GM19238 (cell line): ENCODE measurements at regions not wholly inside any gene's neighbourhood (a gene's known extent, or its start where the extent isn't known, plus 50 kb on each side); places are given as distances from the start of the nearest gene placed in this dataset.
"Not testable (repeated sequence)": the region's sequence is repeated elsewhere in the genome, so short reads cannot be mapped to it uniquely, and the experiment has no call there.

Experiments used
- DNase-seq: peaks from one replicate; pipeline ENCODE4 v3.0.0; 2011; ENCODE audit warnings: low spot score; ENCODE audit not compliant: insufficient read length

DNA sequence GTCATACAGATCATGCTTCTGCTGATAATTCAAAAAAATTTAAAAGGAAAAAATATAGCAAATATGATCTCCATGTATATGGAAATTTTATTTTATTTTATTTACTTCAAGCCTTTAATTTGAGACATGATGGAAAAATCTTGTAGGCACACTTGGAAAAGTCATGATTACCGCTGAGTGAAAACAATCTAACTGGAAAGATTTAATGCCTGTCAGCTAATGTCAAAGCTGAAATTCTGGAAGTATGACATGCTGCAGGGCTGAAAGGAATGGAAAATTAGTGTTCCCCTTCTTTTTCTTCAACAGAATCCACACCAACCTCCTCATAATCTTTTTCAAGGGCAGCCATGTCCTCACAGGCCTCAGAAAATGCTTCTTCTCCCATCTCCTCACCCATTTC lies 58.2 kb downstream of the RPRM start:
- no peak for DNase-seq

DNA sequence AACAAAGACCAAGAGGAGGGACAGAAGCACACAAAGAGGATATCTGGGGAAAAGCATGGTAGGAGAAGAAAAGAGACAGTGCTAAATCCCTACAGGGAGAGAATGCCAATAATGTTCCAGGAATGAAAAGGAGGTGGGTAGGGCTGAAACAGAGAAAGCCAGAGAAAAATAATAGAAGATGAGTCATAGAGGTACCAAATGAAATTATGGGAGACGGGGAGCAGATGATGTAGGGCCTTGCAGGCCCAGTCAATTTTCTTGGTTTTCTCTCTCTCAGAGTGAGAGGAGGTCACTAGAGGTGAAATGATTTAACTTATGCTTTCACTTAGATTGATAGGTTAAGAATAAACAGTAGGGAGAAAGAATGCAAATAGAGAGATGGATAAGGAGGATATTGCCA lies 61.5 kb downstream of the RPRM start:
- DNase-seq, result no peak

DNA sequence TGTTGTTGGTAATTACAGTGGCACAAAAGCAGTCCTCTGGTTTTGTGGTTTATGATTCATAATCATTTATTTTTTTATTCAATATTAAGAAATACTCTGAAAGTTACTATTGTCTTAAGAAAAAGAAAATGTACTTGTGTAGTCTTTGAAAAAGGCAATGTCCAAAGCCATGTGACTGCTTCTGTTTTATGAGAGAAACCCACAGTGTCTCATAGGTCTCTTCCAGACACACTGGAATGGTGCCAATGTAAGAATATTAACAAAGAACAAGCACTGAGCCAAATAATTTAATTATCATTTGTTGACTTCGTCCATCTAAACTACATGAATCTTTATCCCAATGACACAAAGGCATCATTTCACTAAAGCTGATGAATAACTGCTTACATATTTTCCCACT lies 62.5 kb downstream of the RPRM start:
- DNase-seq, result no peak

DNA sequence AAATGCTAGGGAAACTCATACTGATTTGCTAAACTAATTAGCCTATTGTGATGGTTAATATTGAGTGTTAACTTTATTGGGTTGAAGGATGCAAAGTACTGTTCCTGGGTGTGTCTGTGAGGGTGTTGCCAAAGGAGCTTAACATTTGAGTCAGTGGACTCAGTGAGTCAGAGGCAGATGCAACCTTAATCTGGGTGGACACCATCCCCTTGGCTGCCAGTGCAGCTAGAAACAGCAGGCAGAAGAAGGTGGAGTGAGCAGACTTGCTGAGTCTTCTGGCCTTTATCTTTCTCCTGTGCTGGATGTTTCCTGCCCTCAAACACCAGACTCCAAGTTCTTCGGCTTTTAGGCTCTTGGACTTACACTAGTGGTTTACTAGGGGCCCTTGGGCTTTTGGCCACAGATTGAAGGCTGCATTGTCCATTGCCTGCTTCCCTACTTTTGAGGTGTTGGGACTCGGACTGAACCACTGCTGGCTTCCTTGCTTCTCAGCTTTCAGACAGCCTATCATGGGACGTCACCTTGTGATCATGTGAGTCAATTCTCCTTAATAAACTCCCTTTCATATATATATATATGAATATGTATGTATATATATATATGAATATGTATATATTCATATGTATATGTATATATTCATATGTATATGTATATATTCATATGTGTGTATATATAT lies 69.7 kb downstream of the RPRM start:
- DNase-seq, result no peak

DNA sequence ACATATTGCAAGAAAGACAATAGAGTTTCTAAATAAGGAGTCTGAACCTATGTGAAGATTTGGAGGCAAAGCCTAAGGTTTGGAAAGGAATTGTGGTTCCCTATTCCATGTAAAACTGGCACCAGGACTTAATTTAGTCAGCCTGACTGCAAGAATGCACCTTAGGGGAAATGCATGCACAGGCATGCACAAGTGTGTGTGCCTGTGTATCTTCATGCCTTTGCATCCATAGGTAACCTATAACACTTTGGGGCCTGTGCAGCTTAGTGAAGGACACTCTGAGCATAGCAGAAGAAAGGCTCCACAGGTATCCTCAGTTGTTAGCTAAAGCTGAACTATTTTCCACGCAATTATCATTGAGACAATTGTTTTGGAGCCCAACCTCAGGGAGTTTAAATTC lies 73.4 kb downstream of the RPRM start:
- no peak for DNase-seq

DNA sequence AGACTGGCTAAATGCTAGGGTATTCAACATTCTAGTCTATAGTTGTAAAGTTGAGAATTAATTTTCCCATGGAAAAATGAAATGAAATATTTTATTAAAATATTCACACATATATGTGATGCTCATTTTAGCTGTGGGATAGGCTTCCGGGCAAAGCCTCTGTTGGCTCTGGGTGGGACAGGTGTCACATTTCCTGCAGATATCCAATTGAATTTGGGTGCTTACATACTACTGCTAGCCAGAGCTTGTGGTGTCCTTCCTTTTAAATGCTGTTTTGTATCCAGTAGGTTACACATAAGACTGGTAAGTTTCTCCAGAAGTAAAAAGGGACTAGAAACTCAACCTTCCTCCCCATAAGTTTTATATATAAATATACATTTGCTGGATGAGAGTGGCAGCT lies 73.8 kb downstream of the RPRM start:
- no peak for DNase-seq

DNA sequence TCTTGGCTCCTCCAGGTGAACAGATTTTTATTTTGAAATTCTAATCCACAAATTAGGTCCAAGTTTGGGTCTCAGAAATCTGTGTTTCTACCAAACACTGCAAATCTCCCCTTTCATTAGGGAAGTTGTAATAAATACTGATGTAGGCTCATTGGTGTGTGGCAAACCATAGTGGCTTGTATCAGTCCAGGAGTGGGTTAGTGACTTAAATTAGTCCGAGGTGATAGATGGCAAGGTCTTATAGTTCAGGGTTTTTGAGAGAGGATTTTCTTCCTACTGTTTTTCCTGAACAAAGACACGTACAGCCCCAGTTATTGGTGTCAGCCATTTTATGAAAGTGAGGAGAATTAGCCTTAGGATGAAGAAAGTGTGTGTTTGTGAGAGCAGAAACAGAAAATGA lies 74.6 kb downstream of the RPRM start:
- no peak for DNase-seq

DNA sequence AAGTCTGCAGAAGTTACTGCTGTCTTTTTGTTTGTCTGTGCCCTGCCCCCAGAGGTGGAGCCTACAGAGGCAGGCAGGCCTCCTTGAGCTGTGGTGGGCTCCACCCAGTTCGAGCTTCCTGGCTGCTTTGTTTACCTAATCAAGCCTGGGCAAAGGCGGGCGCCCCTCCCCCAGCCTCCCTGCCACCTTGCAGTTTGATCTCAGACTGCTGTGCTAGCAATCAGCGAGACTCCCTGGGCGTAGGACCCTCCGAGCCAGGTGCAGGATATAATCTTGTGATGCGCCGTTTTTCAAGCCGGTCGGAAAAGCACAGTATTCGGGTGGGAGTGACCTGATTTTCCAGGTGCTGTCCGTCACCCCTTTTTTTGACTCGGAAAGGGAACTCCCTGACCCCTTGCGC lies 75.2 kb downstream of the RPRM start:
- DNase-seq, result not testable (repeated sequence)

DNA sequence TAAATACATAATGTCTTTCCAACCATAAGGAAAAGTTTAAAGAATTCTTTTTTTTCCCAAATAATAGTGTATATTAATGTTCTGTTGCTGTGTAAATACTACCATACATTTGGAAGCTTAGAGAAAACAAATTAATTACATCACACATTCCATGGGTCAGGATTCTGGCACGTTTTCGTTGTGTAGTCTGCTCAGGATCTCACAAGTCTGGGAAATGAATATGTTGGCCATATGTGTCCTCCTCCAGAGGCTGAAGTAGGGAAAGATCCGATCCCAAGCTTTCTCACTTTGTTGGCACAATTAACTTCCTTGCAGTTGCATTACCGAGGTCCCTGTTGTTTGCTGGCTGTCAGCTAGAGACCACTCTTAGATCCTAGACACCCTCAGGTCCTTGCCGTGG lies 83.9 kb downstream of the RPRM start:
- DNase-seq, result no peak

DNA sequence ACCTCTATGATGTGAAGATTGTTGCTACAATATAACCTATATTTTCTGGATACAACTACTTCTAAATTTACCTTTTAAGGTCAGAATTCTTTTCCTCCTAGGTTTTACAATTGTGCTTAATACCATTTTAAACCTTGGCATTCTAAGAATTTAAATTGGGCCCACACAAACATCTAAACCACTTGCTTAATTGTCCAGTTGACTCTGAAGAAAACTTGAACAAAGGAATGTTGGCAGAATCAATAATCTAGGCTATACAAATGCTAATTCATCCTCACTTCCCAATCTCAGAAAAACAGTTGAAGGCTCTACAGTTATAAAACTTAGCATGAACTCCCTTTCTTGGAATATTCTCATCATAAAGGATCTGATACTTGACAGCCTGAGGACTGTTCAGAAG lies 84.3 kb downstream of the RPRM start:
- no peak for DNase-seq

DNA sequence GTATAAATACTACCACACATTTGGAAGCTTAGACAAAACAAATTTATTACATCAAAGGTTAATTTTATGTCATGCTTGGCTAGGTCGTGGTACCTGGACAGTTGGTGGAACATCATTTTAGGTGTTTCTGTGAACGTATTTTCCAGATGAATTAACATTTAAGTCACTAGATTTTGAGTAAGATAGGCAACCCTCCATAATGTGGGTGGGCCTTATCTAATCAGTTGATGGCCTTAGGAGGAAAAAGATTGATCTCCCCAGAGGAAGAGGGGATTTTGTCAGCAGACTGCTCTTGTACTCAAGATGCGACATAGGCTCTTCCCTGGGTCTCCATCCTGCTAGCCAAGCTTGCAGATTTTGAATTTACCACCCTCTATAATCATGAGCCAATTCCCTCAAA lies 85.0 kb downstream of the RPRM start:
- no peak for DNase-seq

DNA sequence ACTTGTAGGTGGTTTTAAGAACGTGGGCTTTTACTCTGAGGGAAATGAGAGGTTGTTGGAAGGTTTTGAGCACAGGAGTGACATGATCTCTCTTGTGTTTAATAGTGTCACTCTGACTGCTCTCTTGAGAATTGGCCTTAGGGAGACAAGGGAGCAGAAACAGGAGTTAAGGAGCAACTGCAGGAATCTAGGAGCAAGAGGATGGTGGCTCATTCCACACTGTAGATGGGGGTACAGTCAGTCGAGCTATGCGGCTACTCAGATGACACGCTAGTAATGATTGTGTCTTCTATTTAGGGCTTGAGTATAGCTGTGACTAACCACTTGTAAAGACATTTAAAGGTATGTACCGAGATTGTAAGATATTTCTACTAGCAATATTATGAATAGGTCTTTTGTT lies 87.4 kb downstream of the RPRM start:
- DNase-seq, result no peak

DNA sequence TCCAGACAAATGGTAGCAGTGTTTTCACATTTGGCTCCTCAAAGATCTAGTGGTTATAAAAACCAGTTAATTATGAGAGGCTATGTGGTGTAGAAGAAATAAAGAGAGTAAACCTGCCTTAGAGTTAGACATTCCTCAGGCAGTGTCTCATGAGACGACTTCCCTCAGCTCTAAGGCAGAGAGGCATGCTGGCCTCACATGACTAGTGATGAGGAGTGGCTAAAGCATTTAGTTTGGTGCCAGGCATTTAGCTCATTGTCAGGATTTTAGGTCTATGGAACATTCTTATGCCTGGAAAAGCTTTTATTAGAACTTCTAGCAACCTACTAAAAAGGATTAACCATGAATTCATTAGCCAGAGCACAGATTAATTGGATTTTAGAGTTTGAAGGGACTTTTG lies 90.3 kb downstream of the RPRM start:
- DNase-seq, result no peak

DNA sequence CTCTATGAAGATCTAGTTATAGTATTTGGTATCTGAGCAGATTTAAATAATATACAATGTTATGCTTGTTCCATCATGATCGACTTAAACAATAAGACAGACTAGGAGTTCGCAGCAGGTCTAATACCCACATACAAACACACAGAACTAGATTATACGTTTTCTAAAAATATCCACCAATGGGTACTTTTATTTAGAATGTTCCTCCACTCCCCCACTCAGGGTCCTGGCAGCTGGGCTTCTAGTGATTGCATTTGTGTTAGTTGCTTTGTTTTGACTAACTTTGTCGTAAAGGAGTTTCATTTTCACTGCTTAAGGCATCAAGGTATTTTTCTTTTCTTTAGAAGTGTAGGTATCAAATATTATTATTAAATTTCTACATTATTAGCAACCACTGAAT lies 91.4 kb downstream of the RPRM start:
- DNase-seq, result no peak

DNA sequence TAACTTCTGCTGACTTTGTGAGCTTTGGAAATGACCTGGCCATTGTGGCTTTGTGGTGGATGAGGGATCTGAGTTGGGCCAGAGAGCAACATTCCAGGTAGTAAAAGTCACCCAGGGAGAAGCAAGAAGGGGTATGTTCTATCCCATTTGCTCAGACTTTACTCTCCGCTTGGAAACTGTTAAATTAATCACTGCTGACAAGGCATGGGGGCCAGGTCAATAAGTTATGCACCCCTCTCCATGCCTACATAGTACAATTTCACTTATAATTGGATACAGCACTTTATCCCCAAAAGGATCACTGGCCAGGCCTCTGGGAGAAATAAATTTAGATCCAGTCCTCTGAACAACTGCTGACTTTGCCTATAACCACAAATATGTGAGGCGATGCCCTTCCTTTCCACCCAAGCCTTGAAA lies 92.1 kb downstream of the RPRM start:
- no peak for DNase-seq

DNA sequence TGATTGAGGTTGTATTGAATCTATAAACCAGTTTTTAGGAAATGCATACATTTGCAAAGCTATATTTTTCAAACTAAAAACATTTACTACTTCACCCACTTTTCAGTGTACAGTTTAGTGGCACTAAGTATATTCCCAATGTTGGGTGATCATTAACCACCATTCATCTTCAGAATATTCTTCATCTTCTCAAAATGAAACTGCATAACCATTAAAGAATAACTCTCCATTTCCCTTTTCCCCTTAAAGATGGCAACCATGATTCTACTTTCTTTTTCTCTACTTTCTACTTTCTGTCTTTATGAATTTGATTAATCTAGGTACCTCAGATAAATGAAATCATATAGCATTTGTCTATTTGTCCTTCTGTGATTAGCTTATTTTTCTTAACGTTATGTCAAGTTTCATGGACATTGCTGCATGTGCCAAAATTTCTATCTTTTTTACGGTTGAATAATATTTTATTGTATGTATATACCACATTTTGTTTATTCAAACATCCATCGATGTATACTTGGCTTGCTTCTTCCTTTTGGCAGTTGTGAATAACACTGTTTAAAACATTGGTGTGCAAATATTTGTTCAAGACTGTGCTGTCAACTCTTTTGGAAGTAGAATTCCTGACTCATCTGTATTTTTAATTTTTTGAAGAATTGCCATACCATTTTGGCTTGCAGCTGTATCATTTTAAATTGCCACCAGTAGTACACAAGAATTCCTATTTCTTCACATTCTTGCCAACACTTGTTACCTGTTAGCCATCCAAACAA lies 104.9 kb downstream of the RPRM start:
- DNase-seq, result no peak

DNA sequence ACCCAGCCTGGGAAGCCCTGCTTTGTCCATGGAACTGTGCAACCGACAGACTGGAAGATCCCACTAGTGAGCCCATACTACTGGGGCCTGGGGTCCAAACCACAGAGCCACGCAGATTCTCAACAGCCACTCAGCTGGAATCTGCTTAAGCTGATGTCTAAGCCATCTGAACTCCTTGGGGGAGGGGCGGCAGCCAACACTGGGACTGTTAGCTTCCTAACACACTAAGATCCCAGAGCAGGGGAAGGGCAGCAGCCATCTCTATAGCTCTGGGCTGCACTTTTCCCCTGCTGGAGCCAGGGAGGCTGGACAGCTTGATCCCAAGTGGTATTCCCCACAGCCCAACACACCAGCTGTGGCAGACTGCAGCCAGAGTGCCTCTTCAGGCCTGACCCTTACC lies 118.3 kb downstream of the RPRM start:
- no peak for DNase-seq

DNA sequence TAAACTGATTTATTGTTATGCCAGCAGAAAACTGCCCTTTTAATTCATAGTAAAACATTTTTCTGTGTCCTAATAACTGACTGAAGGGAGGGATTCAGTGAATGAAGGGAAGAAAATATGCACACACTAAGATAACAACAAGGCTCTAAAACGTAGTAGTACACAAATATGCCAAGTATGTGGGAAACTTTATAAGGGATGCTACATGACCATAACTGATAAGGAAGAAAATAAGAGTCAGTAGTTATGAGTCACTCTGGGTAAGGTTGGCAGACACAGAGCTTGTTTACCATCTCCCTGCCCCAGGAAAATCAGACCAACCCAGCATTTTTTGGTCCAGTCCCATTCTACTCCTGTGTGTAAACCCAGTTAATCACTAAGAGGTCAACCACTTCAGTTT lies 124.2 kb downstream of the RPRM start:
- no peak for DNase-seq

DNA sequence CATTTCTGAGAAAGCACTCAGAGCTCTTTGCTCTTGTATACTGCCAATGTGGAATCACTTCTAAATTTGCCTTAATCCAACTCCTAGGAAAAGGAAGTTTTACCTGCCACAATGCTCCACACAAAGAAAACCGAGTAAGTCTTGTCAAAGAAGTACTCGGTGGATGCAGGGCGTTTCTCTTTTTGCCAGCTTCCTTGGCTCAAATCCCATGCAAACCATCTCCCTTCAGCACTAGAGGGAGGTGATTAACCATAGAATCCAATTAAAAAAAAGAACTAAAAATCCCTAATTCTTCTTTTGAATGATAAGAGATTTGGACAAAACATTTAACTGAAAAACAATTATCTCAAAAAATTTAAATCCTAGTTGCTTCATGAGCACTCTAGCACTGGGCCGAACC lies 129.0 kb downstream of the RPRM start:
- DNase-seq, result no peak

DNA sequence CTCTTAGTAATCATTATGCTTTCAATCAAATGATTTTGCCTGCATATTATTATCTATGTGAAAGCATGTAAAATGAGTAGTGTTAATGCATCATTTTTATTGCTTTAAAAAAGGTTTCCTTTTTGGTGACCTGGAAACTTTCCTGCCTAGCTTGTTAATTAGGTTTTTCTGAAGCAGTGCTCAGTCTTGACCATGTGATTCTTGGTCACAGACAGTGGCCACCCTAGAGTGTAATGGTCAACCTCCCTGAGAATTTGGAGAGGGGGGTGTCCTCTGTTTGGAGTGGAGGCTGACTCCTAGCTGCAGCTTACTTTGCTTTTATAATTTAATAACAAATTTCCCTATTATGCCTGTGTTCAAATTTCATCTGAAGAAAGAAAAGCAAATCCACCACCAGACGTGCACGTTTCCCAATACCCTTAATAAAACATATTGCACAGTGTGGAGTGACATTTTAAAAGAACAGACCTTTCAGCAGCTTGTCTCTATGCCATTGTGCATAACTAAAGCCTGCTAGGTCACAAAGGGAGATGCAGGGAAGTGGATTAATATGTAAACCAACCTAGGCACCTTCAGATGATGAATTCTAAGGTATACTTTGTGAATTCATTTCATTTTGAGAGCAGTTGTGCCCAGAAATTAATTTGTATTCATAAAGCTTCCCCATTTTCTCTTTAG lies 130.6 kb downstream of the RPRM start:
- DNase-seq, result no peak

DNA sequence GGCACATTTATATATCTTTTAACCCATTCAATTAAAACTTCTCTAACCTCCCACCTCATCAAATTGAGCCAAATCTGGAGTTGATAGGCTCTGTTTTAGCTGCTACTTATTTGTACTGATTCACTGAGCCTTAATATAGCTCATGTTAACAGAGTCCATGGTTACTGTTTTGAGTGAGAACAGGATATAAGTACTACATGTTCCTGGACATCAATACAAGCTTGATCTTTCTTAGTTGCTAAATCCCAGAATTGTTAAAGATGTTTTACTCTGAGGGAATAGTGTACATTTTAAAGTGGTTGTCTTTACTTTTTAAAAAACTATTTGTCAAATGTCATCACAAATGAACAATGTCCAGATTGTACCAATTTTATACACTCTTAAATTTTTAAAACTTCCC lies 157.7 kb downstream of the RPRM start:
- no peak for DNase-seq

DNA sequence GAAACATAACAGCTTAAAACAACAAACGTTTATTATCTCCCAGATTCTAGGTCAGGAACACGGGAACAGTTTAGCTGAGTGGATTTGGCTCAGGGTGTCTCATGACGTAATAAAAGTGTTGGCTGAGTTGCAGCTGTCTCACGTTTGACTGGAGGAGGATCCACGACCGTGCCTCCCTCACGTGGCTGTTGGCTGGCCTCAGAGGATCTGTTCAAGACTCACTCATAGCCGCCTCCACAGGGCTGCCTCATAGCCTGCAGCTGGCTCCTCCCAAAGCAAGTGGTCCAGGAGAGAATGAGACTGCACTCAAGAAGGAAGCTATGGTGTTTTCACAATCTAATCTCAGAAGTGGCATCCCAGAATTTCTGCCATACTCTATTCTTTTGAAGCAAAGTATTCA lies 167.1 kb downstream of the RPRM start:
- DNase-seq, result no peak

DNA sequence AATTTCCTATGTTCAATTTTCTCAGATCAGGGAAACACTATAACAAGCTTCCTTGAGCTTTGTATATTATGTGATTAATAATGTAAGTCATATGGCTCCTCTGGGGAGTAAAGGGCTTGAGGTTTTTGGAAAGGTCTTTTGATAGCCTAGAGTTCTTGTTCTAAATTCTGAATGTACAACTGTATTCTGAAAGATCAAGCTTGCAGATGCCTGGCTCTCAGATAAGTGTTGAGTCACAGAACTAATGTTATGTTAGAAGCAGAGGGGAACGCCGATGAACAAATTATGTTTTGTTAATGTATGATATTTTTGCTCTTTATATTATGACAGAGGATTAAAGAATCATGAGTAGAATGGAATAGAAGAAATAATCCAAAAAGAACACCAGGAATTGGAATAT lies 170.1 kb downstream of the RPRM start:
- DNase-seq, result no peak
